ENCODE measurements at regions not wholly inside any gene's neighbourhood (a gene's known extent, or its start where the extent isn't known, plus 50 kb on each side); places are given as distances from the start of the nearest gene placed in this dataset.

GRCh38 chr2:217626926-217627325 is 375.9 kb downstream of the TNS1 start:
- no peaks in the 10 kb centered on the region for H3K9me3 ChIP-seq (ENCODE audit: control insufficient read depth, insufficient read depth, low read length)
- no peak overlapping the region for H3K9ac ChIP-seq (ENCODE audit: low read depth, low read length)
- H3K4me1 ChIP-seq (ENCODE audit: insufficient read depth, low read length), result peaks cover 4% of the 10 kb centered on the region; the same call in 1 of the 2 replicates

GRCh38 chr2:217625557-217626169 is 377.1 kb downstream of the TNS1 start:
- Histone ChIP-seq H3K9me3 (ENCODE audit: control insufficient read depth, insufficient read depth, low read length) (no peaks in the 10 kb centered on the region), H3K4me1 (ENCODE audit: insufficient read depth, low read length) (peaks cover 9% of the 10 kb centered on the region), H3K36me3 (ENCODE audit: insufficient read depth, low read length) (no peaks in the 10 kb centered on the region), H3K9ac (ENCODE audit: low read depth, low read length) (no peak overlapping the region)

More at GRCh38 chr2:217626926-217627325, 375.9 kb downstream of the TNS1 start:
- H3K36me3 ChIP-seq (ENCODE audit: insufficient read depth, low read length), result no peaks in the 10 kb centered on the region

- Histone ChIP-seq H3K4me1 (ENCODE audit: insufficient read depth, low read length) (peaks cover 9% of the 10 kb centered on the region), H3K36me3 (ENCODE audit: insufficient read depth, low read length) (no peaks in the 10 kb centered on the region)
These were observed 379.4 kb downstream of the TNS1 start for GRCh38 chr2:217623281-217623912.

GRCh38 chr2:217622205-217623060 is 380.4 kb downstream of the TNS1 start:
- Histone ChIP-seq H3K36me3 (ENCODE audit: insufficient read depth, low read length) (no peaks in the 10 kb centered on the region), H3K9ac (ENCODE audit: low read depth, low read length) (no peak overlapping the region), H3K9me3 (ENCODE audit: control insufficient read depth, insufficient read depth, low read length) (no peaks in the 10 kb centered on the region), H3K4me1 (ENCODE audit: insufficient read depth, low read length) (peaks cover 9% of the 10 kb centered on the region)

More at GRCh38 chr2:217623281-217623912, 379.4 kb downstream of the TNS1 start:
- Histone ChIP-seq H3K9me3 (ENCODE audit: control insufficient read depth, insufficient read depth, low read length) (no peaks in the 10 kb centered on the region), H3K9ac (ENCODE audit: low read depth, low read length) (no peak overlapping the region)

- peaks cover 9% of the 10 kb centered on the region for H3K4me1 ChIP-seq (ENCODE audit: insufficient read depth, low read length)
- no peaks in the 10 kb centered on the region for H3K9me3 ChIP-seq (ENCODE audit: control insufficient read depth, insufficient read depth, low read length)
- no peak overlapping the region for H3K9ac ChIP-seq (ENCODE audit: low read depth, low read length)
- H3K36me3 ChIP-seq (ENCODE audit: insufficient read depth, low read length), result no peaks in the 10 kb centered on the region
These were observed 381.4 kb downstream of the TNS1 start for GRCh38 chr2:217621391-217621801.

GRCh38 chr2:217618744-217619143 is 384.1 kb downstream of the TNS1 start:
- Histone ChIP-seq H3K9me3 (ENCODE audit: control insufficient read depth, insufficient read depth, low read length) (no peaks in the 10 kb centered on the region), H3K36me3 (ENCODE audit: insufficient read depth, low read length) (no peaks in the 10 kb centered on the region), H3K9ac (ENCODE audit: low read depth, low read length) (no peak overlapping the region), H3K4me1 (ENCODE audit: insufficient read depth, low read length) (peaks cover 9% of the 10 kb centered on the region)

GRCh38 chr2:217617616-217618022 is 385.2 kb downstream of the TNS1 start:
- Histone ChIP-seq H3K36me3 (ENCODE audit: insufficient read depth, low read length) (no peaks in the 10 kb centered on the region), H3K9me3 (ENCODE audit: control insufficient read depth, insufficient read depth, low read length) (no peaks in the 10 kb centered on the region), H3K4me1 (ENCODE audit: insufficient read depth, low read length) (peaks cover 9% of the 10 kb centered on the region), H3K9ac (ENCODE audit: low read depth, low read length) (no peak overlapping the region)

- Histone ChIP-seq H3K36me3 (ENCODE audit: insufficient read depth, low read length) (no peaks in the 10 kb centered on the region), H3K4me1 (ENCODE audit: insufficient read depth, low read length) (peaks cover 5% of the 10 kb centered on the region), H3K9ac (ENCODE audit: low read depth, low read length) (no peak overlapping the region), H3K9me3 (ENCODE audit: control insufficient read depth, insufficient read depth, low read length) (no peaks in the 10 kb centered on the region)
These were observed 385.9 kb downstream of the TNS1 start for GRCh38 chr2:217616936-217617335.

- H3K9me3 ChIP-seq (ENCODE audit: control insufficient read depth, insufficient read depth, low read length), result no peaks in the 10 kb centered on the region
- no peak overlapping the region for H3K9ac ChIP-seq (ENCODE audit: low read depth, low read length)
- H3K36me3 ChIP-seq (ENCODE audit: insufficient read depth, low read length), result no peaks in the 10 kb centered on the region
- no peaks in the 10 kb centered on the region for H3K4me1 ChIP-seq (ENCODE audit: insufficient read depth, low read length)
These were observed 387.6 kb downstream of the TNS1 start for GRCh38 chr2:217615171-217615570.

- H3K9me3 ChIP-seq (ENCODE audit: control insufficient read depth, insufficient read depth, low read length), result no peaks in the 10 kb centered on the region
- no peaks in the 10 kb centered on the region for H3K4me1 ChIP-seq (ENCODE audit: insufficient read depth, low read length)
- H3K9ac ChIP-seq (ENCODE audit: low read depth, low read length), result no peak overlapping the region
- no peaks in the 10 kb centered on the region for H3K36me3 ChIP-seq (ENCODE audit: insufficient read depth, low read length)
These were observed 388.3 kb downstream of the TNS1 start for GRCh38 chr2:217614498-217614897.

GRCh38 chr2:217614096-217614495 is 388.7 kb downstream of the TNS1 start:
- Histone ChIP-seq H3K36me3 (ENCODE audit: insufficient read depth, low read length) (no peaks in the 10 kb centered on the region), H3K9me3 (ENCODE audit: control insufficient read depth, insufficient read depth, low read length) (no peaks in the 10 kb centered on the region), H3K9ac (ENCODE audit: low read depth, low read length) (no peak overlapping the region), H3K4me1 (ENCODE audit: insufficient read depth, low read length) (no peaks in the 10 kb centered on the region)

GRCh38 chr2:217612920-217613319 is 389.9 kb downstream of the TNS1 start:
- H3K9ac ChIP-seq (ENCODE audit: low read depth, low read length), result no peak overlapping the region
- H3K9me3 ChIP-seq (ENCODE audit: control insufficient read depth, insufficient read depth, low read length), result no peaks in the 10 kb centered on the region
- H3K36me3 ChIP-seq (ENCODE audit: insufficient read depth, low read length), result no peaks in the 10 kb centered on the region
- no peaks in the 10 kb centered on the region for H3K4me1 ChIP-seq (ENCODE audit: insufficient read depth, low read length)

- H3K36me3 ChIP-seq (ENCODE audit: insufficient read depth, low read length), result no peaks in the 10 kb centered on the region
- no peak overlapping the region for H3K9ac ChIP-seq (ENCODE audit: low read depth, low read length)
- H3K9me3 ChIP-seq (ENCODE audit: control insufficient read depth, insufficient read depth, low read length), result no peaks in the 10 kb centered on the region
- H3K4me1 ChIP-seq (ENCODE audit: insufficient read depth, low read length), result no peaks in the 10 kb centered on the region
These were observed 390.6 kb downstream of the TNS1 start for GRCh38 chr2:217612211-217612610.

- no peak overlapping the region for H3K9ac ChIP-seq (ENCODE audit: low read depth, low read length)
- H3K9me3 ChIP-seq (ENCODE audit: control insufficient read depth, insufficient read depth, low read length), result no peaks in the 10 kb centered on the region
- no peaks in the 10 kb centered on the region for H3K36me3 ChIP-seq (ENCODE audit: insufficient read depth, low read length)
- no peaks in the 10 kb centered on the region for H3K4me1 ChIP-seq (ENCODE audit: insufficient read depth, low read length)
These were observed 391.1 kb downstream of the TNS1 start for GRCh38 chr2:217611626-217612127.
